GM21390 (cell line): ENCODE measurements at regions not wholly inside any gene's neighbourhood (a gene's known extent, or its start where the extent isn't known, plus 50 kb on each side); places are given as distances from the start of the nearest gene placed in this dataset.
"Not testable (repeated sequence)": the region's sequence is repeated elsewhere in the genome, so short reads cannot be mapped to it uniquely, and the experiment has no call there.

ENCODE experiments used
- ATAC-seq: cut with Tn5 transposase; IDR thresholded peaks from one replicate; pipeline ENCODE4 v1.9.1; 2021; ENCODE audit not compliant: unreplicated experiment

DNA sequence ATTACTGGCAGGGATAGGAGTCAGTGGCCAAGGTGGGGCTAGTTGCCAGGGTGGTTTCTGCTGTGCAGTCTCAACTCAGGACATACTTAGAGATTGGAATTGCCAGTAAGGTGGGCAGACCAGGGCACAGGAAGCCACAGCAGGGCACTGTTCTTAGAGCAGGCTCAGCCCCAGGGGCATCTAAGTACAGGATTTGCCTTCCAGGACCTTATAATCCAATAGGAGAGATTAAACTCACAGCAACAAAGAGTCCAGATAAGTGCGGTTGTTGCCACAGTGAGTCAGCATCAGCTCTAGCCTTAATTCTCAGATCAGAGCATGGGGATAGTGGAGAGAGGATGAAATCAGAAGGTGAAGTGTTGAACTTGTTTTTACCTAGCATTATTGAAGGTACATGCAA, 265.8 kb upstream of the TRPC7 start:
- ATAC-seq = no peak

DNA sequence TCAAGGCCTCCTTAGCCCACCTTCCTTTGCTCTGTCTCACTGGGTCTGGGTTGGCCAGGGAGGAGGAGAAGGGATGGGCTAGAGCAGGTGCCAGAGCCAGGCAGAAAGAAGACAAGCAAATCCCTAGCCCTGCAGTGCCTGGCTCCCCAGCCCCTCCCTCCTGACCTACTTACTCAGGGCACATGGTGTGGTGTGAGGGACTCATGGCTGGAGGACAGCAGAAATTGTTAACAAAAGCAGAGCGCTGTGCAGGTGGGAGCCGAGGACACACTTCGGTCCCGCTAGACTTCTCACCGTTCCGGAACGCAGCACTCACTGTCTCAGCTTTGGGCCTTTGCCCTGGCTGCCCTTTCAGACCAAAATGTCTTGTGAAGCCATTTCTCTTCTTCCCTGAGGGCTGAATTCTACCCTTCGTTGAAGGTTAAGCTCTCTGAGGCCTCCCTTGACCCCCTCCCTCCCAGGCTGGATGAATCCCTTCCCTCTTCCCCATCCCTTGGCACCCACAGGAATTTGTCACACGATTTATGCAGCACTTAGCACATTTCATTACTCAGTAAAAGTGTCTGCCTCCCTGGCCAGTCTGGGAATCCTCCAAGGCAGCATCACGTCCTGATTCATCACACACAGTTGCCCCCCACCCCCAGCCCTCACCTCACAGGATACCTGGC, 263.9 kb upstream of the TRPC7 start:
- no peak for ATAC-seq

DNA sequence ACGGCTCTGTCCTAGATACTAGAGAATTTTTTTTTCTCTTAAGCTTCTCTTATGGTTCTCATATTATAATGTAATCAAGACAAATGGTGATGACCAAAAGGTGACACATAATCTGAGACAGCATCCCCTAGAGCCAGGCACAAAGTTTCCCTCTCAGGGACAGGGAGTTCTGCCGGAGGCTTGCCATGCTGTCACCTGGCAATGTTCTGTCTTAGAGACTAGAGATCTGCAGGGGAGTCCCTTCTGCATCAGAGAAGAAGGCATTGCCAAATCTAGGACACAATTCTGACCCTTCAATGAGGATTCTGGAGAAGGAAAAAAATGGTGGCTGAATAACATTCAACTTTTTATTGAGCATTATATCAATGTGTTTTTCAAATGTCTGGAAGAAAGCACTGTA, 261.2 kb upstream of the TRPC7 start:
- ATAC-seq = no peak

DNA sequence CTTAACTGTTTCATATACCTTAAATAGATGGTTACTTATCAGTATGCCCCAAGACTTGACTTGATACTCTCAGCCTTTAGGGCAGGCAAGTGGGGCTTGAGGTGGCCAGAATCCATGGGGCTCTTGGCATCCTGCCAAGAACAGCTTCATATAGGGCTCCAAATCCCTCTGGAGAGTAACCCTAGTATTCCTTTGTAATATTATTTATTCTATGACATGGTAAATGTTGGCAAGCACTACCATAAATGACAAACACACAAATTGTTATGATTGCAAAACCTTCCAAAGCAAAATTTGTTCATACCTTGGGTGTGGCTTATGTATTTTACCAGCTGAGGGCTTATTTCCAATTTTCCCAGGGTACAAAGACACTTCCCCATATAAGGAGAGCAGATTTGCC, 257.4 kb upstream of the TRPC7 start:
- no peak for ATAC-seq

DNA sequence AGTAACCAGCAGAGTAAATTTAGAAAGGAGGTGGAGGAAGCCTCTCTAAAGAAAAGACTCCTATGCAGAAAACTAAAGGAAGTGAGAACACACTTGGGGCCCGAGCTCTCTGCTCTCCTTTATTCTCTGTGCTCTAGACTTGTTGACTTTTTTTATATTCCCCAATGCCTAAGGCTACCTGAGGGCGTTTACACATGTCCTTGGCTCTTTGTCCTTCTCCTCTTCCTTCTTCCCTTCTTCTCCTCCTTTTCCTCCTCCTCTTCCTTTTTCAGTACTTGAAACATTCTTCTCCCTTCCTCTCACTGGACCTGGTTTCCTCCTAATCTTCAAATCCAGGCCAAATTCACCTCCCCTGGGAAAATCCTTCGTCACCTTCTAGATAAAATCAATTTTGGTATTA, 256.4 kb upstream of the TRPC7 start:
- ATAC-seq = no peak

DNA sequence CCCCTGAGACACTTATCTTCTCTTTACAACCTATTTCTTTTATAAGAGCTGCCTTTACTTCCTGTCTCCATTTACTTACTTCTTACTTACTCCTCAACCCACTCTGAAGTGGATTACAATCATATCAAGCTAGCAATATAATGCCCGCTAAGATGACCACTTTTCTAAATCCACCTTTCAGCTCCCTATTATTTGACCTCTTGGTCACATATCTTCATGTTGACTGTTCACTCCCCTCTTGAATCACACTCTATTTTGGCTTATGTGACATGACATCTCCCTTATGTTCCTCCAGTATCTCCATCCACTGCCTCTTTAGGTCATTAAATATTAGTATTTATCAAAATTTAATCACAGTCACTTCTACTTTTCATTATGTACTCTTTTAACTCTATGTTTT, 255.3 kb upstream of the TRPC7 start:
- ATAC-seq = no peak

DNA sequence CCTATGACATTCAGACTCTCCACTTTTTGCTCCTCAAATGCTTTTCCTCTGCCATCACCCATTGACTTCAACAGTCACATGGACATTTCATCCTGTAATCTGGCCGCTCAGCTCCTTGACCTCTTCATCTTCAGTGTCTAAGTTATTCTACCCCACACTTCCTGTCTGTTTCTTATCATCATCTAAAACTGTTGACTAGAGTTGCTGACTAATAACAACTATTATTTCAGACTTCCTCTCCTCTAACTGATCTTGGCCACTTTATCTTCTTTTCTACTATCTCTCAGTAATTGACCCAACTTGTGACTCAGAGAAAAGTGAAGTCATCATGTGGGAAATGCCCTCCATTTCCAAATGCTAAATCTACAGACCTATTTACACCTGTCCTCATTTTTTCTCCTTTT, 254.7 kb upstream of the TRPC7 start:
- ATAC-seq = no peak

DNA sequence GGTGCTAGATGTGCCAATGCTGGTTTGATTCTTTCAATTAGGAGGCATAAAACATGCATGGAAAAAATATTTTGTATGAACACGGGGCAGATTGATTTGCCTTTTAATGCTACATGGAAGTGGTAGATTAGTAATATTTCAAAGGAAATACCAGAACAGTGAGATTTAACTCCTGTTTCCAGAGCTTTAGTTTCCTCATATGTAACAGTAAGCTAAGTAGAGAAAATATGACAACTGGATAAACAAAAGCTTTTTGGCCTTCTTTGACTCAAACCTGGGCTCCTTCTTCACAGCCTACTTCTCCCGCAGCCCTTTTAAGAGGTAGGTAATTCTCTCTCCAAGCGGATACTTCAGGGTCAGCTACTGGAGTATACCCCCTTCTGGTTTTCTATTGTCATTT, 254.2 kb upstream of the TRPC7 start:
- no peak for ATAC-seq

DNA sequence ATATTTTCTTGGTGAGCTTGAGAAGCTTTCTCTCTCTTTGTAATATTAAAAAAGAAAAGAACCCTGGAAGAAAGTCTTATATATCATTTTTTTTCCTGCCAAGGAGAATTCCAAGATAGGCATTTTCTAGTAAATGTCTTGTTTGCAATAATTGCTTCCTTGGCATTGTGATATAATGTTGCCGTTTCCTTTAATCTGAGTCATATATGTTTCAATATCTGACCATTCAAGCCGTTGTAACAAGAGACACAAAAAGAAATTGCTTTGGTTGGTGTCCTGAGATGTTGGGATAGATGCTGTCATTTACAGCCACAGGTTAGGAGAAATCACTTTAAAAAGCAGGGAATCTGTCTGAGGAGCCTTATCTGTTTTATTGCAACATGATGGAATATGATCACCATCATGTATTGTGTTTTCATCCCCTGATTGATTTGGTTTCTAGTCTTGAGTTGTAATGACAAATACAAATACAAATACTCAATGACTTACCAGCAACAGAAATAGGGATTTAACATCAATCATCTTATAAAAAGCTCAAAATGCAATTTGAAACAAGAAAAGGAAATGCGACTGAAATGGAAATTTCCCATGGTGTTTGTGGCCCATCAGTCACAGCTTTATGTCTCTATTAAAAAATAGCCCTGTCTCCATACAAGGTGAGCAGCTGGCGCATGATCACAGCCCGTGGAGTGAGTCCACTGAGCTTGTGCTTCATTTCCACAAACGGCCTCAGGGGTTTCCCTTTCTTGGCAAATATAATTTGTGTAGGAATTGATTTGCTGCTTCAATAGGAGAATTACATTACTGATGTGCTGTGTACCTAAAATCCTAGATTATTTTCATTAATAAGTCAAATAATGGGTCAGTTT, 250.1 kb upstream of the TRPC7 start:
- ATAC-seq = no peak

DNA sequence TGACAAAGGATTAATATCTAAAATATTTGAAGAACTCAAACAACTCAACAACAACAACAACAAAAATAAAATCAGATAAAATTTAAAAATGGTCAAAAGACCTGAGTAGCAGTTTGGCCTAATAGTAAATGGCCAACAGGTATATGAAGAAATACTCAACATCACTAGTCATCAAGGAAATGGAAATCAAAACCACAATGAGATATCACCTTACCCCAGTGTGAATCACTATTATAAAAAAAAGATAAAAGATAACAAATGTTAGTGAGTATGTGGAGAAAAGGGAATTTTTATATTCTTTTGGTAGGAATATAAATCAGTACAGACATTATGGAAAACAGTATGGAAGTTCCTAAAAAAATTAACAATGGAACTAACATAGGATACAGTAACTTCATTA, 247.9 kb upstream of the TRPC7 start:
- ATAC-seq = no peak

DNA sequence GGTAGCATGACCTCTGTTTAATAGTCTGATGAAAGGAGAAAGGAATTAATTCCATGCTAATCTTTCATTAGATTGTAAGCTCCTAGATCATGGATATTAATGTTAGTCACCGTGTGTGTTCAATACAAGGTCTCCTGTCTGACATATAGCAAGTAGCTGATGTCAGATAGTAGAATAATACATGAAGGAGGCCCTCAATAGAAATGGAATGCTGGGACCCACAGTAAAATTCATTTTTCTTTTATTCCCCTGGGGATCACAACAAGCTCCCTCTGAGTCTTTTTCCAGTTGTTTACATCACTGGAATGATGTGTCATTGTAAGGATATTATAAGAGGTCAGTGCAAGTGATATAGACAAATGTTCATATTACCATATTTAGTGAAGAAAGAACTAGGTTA, 240.3 kb upstream of the TRPC7 start:
- ATAC-seq = no peak

DNA sequence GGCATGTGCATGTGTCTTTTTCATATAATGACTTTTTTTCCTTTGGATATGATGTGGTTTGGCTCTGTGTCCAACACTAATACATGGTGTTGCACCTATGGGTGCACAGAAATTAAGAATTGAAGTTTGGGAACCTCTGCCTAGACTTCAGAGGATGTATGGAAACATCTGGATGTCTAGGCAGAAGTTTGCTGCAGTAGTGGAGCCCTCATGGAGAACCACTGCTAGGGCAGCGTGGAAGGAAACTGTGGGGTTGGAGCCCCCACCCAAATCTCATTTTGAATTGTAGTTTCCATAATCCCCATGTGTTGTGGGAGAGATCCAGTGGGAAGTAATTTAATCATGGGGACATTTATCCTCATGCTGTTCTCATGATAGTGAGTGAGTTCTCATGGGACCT, 235.0 kb upstream of the TRPC7 start:
- ATAC-seq = no peak

DNA sequence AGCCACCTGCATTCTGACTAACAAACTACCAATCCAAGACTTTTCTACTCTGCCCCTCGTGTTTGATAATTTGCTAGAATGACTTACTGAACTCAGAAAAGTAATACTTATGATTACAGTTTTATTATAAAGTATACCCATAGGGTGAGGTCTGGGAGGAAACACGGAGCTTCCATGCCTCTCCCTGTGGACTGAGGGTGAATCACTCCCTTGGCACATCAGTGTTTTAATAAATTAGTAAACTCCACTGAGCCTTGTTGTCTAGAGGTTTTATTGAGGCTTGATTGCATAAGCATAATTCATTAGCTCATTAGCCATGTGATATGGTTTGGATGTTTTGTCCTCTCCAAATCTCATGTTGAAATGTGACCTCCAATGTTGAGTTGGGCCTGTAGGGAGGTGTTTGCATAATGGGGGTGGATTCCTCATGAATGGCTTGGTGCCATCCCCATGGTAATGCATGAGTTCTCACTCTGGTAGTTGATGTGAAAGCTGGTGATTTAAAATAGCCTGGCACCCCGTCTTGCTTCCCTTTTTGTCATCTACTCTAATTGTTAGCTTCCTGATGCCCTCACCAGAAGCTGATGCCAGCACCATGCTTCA, 233.6 kb upstream of the TRPC7 start:
- ATAC-seq = no peak

DNA sequence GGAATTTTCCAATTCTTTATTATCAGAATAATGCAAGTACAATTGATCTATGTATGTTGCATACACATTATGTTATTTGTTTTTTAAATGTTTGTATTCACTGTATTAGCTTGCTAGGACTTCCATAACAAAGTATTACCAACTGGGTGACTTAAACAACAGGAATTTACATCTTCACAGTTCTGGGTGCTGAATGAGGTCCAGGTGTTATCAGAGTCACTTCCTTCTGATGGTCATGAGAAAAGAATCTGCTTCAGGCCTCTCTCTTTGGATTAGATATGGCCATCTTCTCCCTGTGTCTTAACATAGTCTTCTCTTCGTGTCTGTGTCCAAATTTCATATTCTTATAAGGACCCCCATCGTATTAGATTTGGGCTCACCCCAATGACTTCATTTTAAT, 229.1 kb upstream of the TRPC7 start:
- ATAC-seq = no peak

DNA sequence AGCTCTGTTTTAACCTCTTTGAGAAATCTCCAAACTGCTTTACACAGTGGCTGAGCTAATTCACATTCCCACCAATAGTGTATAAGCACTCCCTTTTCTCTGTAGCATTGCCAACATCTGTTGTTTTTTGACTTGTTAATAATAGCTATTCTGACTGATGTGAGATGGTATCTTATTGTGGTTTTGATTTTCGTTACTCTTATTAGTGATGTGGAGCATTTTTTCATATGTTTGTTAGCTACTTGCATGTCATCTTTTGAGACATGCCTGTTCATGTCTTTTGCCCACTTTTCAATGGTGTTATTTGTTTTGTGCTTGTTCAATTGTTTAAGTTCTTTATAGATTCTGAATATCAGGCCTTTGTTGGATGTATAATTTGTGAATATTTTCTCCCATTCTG, 225.2 kb upstream of the TRPC7 start:
- ATAC-seq = no peak

DNA sequence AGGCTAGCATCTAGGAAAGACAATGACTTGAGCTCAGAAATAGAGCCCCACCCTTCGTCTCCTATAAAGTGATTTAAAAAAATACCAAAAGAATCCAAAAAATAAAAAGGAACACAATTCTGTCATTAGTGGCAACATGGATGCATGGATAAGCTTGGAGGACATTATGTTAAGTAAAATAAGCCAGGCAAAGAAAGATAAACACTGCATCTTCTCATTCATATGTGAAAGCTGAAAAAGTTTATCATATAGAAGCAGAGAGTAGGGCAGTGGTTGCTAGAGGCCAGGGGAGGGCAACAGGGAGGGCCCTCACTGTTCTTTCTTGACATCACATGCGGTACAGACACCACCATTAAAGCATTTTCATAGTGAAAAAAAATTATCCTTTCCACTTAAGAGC, 220.9 kb upstream of the TRPC7 start:
- ATAC-seq = no peak

DNA sequence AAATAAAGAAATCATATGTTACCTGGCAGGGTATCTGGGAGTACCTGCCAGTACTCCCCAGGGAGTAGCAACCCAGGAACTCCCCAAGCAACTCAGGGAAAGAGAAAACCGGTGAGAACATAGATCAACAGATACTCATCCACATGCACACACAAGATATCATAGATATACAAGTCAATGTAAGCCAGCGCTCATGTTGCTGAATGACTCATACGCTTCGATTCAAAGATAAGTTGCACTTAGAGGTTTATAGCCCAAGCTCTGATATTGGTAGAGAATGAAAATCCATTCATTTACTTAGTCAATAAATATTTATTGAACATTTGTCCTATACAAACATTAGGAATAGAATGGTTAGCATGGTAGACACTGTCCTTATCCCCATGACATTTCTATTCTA, 219.1 kb upstream of the TRPC7 start:
- no peak for ATAC-seq

DNA sequence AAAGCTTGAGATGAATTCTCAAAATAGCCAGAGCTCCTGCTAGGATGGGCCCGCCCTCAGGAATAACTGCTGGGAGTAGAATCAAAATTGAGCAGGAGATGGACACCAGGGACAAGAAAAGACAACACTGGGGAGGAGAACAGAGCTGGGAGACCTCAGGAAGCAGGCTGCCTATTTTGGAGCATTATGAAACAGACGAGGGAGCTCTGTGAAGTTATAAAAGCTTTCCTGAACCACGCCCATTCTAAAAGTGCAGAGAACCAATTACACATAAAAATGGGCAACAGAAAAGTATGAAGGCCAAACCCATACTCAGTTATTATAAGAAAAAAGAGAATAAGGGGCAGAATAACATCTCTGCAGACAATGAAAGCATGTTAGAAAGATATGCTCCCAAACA, 213.9 kb upstream of the TRPC7 start:
- ATAC-seq = no peak

DNA sequence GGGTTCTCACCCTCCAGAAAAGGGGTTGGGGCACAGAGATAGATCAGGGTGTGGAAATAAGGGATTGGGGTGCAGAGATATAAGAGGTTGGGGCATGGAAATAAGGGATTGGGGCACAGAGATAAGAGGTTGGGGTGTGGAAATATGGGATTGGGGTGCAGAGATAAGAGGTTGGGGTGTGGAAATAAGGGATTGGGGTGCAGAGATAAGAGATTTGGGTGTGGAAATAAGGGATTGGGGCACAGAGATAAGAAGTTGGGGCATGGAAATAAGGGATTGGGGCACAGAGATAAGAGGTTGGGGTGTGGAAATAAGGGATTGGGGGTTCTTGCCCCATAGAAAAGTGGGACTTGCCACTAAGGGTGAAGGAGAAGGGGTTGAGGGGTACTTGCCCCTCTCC, 204.5 kb upstream of the TRPC7 start:
- ATAC-seq = not testable (repeated sequence)

DNA sequence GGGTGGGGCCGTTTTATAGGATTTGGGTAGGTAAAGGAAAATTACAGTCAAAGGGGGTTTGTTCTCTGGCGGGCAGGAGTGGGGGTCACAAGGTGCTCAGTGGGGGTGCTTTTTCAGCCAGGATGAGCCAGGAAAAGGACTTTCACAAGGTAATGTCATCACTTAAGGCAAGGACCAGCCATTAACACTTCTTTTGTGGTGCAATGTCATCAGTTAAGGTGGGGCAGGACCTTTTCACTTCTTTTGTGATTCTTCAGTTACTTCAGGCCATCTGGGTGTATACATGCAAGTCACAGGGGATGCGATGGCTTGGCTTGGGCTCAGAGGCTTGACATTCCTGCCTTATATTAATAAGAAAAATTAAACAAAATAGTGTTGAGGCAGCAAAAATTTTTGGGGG, 200.1 kb upstream of the TRPC7 start:
- ATAC-seq = not testable (repeated sequence)

DNA sequence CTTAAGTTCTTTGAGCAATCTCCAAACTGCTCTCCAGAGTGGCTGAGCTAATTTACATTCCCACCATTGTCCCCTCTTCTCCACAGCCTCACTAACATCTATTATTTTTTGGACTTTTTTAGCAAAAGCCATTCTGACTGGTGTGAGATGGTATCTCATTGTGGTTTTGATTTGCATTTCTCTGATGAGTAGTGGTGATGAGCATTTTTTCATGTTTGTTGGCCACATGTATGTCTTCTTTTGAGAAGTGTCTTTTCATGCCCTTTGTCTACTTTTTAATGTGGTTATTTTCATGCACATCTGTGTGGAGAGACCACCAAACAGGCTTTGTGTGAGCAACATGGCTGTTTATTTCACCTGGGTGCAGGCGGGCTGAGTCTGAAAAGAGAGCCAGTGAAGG, 199.7 kb upstream of the TRPC7 start:
- ATAC-seq = not testable (repeated sequence)

DNA sequence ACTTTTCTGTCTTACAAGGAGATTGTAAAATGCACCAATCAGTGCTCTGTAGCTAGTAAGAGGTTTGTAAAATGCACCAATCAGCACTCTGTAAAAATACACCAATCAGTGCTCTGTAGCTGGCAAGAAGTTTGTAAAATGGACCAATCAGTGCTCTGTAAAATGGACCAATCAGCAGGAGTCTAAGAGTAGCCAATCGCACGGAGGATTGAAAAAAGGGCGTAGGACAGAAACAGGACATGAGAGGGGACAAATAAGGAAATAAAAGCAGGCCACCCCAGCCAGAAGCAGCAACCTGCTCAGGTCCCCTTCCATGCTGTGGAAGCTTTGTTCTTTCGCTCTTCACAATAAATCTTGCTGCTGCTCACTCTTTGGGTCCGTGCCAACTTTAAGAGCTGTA, 199.1 kb upstream of the TRPC7 start:
- not testable (repeated sequence) for ATAC-seq
